NT2/D1 (cell line): ENCODE measurements at regions not wholly inside any gene's neighbourhood (a gene's known extent, or its start where the extent isn't known, plus 50 kb on each side); places are given as distances from the start of the nearest gene placed in this dataset.
"Not testable (repeated sequence)": the region's sequence is repeated elsewhere in the genome, so short reads cannot be mapped to it uniquely, and the experiment has no call there.

ENCODE experiments used
- DNase-seq: peaks from one replicate; pipeline ENCODE4 v3.0.0-alpha.2; 2011; ENCODE audit warnings: low read depth, low spot score
- H3K27me3 ChIP-seq: 2 replicates; pipeline ENCODE4 v1.6.0; 2011; ENCODE audit warnings: mild to moderate bottlenecking; ENCODE audit not compliant: insufficient read length, insufficient read depth
- H3K36me3 ChIP-seq: 2 replicates; pipeline ENCODE4 v1.6.1; 2011; ENCODE audit warnings: mild to moderate bottlenecking, low read length, mixed read lengths; ENCODE audit not compliant: insufficient read depth, insufficient read length
- H3K4me1 ChIP-seq: 2 replicates; pipeline ENCODE4 v1.5.1; 2011; ENCODE audit not compliant: insufficient read depth, insufficient read length
- H3K4me3 ChIP-seq: 2 replicates; pipeline ENCODE4 v1.5.1; 2011; ENCODE audit warnings: low read depth; ENCODE audit not compliant: insufficient read length
- H3K9ac ChIP-seq: 2 replicates; pipeline ENCODE4 v1.6.0; 2011; ENCODE audit warnings: low read depth; ENCODE audit not compliant: insufficient read length
- H3K9me3 ChIP-seq: 2 replicates; pipeline ENCODE4 v1.5.1; 2011; ENCODE audit warnings: mild to moderate bottlenecking, low read length; ENCODE audit not compliant: insufficient read depth
- SUZ12 ChIP-seq: IDR thresholded peaks from 2 replicates; pipeline ENCODE4 v1.6.1; 2011; ENCODE audit not compliant: insufficient read length, insufficient read depth; ENCODE audit errors: extremely low read depth
- YY1 ChIP-seq: IDR thresholded peaks from 2 replicates; pipeline ENCODE4 v1.6.1; 2011; ENCODE audit not compliant: insufficient read length, insufficient read depth
- ZNF274 ChIP-seq: IDR thresholded peaks from 2 replicates; pipeline ENCODE4 v1.6.1; 2011; ENCODE audit warnings: mild to moderate bottlenecking, low read depth, low read length

DNA sequence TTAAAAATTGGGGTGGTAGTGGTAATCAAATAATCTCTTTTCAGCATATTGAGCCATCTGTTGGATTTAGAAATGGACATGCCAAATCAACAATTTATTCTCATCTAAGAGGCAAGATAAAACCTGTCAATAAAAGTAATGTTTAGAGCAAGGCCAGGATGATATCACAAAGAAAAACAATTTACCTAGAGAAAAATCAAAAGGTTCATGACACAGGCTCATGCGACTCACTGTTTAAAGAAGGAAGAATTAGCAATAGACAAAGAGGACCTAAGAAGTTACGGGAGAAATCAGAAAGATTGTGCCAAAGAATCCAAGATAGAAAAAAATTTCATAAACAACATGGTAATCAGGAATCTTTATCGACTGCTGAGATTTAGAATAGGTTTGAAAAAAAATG lies 868.5 kb upstream of the GBE1 start:
- Histone ChIP-seq H3K9me3 (0 out of 2 replicates have a peak, but pooled peaks cover under 1% of the 10 kb centered on the region), H3K4me3 (no peak overlapping the region), H3K36me3 (no peaks in the 10 kb centered on the region), H3K27me3 (no peaks in the 10 kb centered on the region), H3K4me1 (no peaks in the 10 kb centered on the region), H3K9ac (no peak overlapping the region)
- TF ChIP-seq SUZ12, result no peak
- TF ChIP-seq ZNF274, result no peak
- no peak for TF ChIP-seq YY1
- DNase-seq, result no peak

DNA sequence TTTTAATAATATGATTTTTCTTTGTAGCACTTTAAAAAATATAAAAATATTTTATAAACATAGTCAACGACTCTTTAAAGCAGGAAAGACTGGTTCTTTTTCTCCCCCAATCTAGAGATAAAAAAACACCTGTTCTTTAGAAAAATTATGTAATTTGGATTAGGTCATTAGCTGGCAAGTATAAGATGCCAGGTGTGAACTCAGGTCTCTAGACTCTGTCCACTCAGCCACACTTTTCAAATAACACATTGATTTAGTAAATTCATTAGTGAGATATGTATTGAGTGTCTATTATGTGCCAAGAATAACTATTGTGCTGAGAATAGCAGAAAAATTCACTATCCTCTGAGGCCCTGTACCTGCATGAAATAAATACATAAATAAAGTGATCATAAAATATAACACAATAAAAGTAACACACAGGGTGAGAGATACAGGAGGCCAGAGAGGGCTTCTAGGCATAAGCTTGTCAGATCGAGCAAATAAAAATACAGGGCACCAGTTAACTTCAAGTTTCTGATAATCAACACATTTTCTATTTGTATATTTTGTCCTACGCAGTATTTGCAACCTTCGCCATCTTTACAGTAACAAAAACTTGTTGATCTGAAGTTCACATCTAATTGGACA lies 867.1 kb upstream of the GBE1 start:
- H3K27me3 ChIP-seq, result no peaks in the 10 kb centered on the region
- no peak for DNase-seq
- H3K36me3 ChIP-seq, result no peaks in the 10 kb centered on the region
- peaks cover 6% of the 10 kb centered on the region; the same call in 1 of the 2 replicates for H3K9me3 ChIP-seq
- H3K9ac ChIP-seq, result no peak overlapping the region
- no peak overlapping the region for H3K4me3 ChIP-seq
- TF ChIP-seq ZNF274 (no peak), SUZ12 (no peak), YY1 (no peak)
- H3K4me1 ChIP-seq, result no peaks in the 10 kb centered on the region

DNA sequence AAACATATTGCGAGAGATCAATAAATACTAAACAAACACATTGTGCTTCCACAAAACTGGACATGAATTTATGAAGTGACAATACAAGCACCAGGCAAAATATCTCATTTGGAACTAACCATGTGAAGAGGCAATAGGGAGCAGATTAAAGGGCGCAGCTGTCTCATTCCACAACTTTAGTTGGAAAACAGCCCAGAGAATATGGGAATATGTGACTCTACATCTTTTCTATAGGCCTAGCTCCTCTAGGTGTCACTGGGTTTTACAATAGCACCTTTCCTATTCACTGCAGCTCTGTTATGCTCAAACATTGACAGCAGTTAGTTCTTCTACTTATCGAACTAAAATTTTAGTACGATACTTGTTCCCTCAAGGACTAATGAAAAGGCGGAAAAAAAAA lies 866.3 kb upstream of the GBE1 start:
- Histone ChIP-seq H3K4me3 (no peak overlapping the region), H3K9me3 (peaks cover 6% of the 10 kb centered on the region; the same call in 1 of the 2 replicates), H3K9ac (no peak overlapping the region), H3K27me3 (no peaks in the 10 kb centered on the region), H3K36me3 (no peaks in the 10 kb centered on the region), H3K4me1 (no peaks in the 10 kb centered on the region)
- no peak for DNase-seq
- TF ChIP-seq SUZ12 (no peak), ZNF274 (no peak), YY1 (no peak)

DNA sequence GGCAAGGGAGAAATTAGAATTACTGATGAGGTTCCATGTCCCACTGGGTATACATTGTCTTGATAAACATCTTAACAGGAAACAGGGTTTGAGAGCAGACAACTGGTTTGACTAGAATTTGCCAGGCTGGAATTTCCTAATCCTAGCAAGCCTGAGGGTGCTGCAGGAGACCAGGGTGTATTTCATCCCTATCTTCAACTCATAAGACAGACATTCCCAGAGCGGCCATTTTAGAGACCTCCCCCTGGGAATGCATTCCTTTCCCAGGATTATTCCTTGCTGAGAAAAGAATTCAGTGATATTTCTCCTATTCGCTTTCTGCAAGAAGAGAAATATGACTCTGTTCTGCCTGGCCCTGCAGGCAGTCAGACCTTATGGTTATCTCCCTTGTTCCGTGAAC lies 859.3 kb upstream of the GBE1 start:
- DNase-seq, H3K27me3 ChIP-seq, H3K36me3 ChIP-seq, H3K4me1 ChIP-seq, H3K9ac ChIP-seq, H3K4me3 ChIP-seq: not testable (repeated sequence)
- peaks cover 14% of the 10 kb centered on the region for H3K9me3 ChIP-seq

DNA sequence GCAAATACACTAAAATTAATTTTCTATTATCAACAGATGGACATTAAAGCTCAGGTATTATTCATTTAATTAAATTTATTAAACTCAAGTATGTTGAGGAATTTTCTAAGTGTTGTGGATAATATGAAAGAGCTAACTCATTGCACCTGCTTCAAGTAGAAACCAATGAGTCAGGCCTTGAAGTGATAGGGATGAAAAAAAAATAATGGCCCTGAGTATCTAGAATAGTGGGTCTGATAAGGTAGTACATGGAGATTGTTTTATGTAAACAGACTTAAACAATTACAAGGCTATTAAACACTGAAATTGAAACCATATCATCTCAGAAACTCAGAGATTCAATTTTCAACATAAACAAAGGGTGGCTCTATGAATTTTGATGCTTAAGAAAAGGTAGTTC lies 857.1 kb upstream of the GBE1 start:
- H3K9me3 ChIP-seq, result peaks cover 8% of the 10 kb centered on the region; the same call in 1 of the 2 replicates
- H3K36me3 ChIP-seq, result no peaks in the 10 kb centered on the region
- no peak for TF ChIP-seq YY1
- no peak for TF ChIP-seq ZNF274
- no peaks in the 10 kb centered on the region for H3K4me1 ChIP-seq
- H3K27me3 ChIP-seq, result no peaks in the 10 kb centered on the region
- H3K9ac ChIP-seq, result no peak overlapping the region
- no peak overlapping the region for H3K4me3 ChIP-seq
- no peak for DNase-seq

DNA sequence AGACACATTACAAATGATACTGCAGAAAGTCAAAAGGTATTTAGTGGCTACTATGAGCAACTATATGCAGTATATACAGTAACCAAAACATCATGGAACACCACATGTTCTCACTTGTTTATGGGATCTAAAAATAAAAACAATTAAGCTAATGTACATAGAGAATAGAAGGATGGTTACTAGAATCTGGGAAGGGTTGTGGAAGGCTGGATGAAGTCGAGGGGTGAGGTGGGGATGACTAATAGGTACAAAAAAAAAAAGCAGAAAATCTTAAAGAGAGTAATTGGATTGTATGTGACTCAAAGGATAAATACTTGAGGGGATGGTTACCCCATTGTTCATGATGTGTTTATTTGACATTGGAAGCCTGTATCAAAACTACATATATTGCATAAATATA lies 848.8 kb upstream of the GBE1 start:
- Histone ChIP-seq H3K9me3 (no peaks in the 10 kb centered on the region), H3K27me3 (no peaks in the 10 kb centered on the region)
- no peak for DNase-seq

DNA sequence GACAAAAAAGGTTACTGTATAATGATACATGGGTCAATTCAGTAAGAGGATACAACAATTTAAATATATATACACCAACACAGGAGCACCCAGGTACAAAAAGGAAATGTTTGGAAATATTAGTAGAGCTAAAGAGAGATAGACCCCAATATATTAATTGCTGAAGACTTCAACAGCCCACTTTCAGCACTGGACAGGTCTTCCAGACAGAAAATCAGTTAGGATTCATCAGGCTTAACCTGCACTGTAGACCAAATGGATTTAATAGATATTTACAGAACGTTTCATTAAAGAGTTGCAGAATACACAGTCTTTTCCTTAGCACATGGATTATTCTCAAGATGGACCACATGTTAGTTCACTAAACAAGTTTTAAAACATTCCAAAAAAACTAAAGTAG lies 845.9 kb upstream of the GBE1 start:
- no peaks in the 10 kb centered on the region for H3K27me3 ChIP-seq

More for the DNA sequence above, 848.8 kb upstream of the GBE1 start:
- Histone ChIP-seq H3K4me1 (no peaks in the 10 kb centered on the region), H3K36me3 (no peaks in the 10 kb centered on the region), H3K9ac (no peak overlapping the region), H3K4me3 (no peak overlapping the region)
- TF ChIP-seq YY1 (no peak), SUZ12 (no peak), ZNF274 (no peak)

More for the DNA sequence above, 845.9 kb upstream of the GBE1 start:
- DNase-seq, result no peak
- H3K4me1 ChIP-seq, result no peaks in the 10 kb centered on the region
- H3K9me3 ChIP-seq, result no peaks in the 10 kb centered on the region
- no peaks in the 10 kb centered on the region for H3K36me3 ChIP-seq
- no peak overlapping the region for H3K4me3 ChIP-seq
- no peak for TF ChIP-seq SUZ12
- TF ChIP-seq ZNF274, result no peak
- no peak for TF ChIP-seq YY1
- no peak overlapping the region for H3K9ac ChIP-seq
